ENCODE measurements at regions not wholly inside any gene's neighbourhood (a gene's known extent, or its start where the extent isn't known, plus 50 kb on each side); places are given as distances from the start of the nearest gene placed in this dataset.

- TF ChIP-seq POLR2A (IDR thresholded peaks at IDR 0.05; ENCODE audit: low read depth, low read length), result no peak
- no peak for TF ChIP-seq POLR2AphosphoS5 (IDR thresholded peaks at IDR 0.05; ENCODE audit: low read depth, low read length)
- no peak for TF ChIP-seq TAF1 (IDR thresholded peaks at IDR 0.05; ENCODE audit: borderline replicate concordance, low read depth, low read length)
- FAIRE-seq (no peak), DNase-seq (ENCODE audit: insufficient read length) (no peak)
Observed at GRCh38 chr4:124177647-124178425, 534.7 kb downstream of the ANKRD50 start.

GRCh38 chr4:124178449-124179021 lies 534.0 kb downstream of the ANKRD50 start:
- no peak for FAIRE-seq
- TF ChIP-seq POLR2A (IDR thresholded peaks at IDR 0.05; ENCODE audit: low read depth, low read length) (no peak), TAF1 (IDR thresholded peaks at IDR 0.05; ENCODE audit: borderline replicate concordance, low read depth, low read length) (no peak), POLR2AphosphoS5 (IDR thresholded peaks at IDR 0.05; ENCODE audit: low read depth, low read length) (no peak)
- no peak for DNase-seq (ENCODE audit: insufficient read length)

GRCh38 chr4:124179506-124180186 lies 532.9 kb downstream of the ANKRD50 start:
- DNase-seq (ENCODE audit: insufficient read length) (no peak), FAIRE-seq (no peak)
- TF ChIP-seq TAF1 (IDR thresholded peaks at IDR 0.05; ENCODE audit: borderline replicate concordance, low read depth, low read length) (no peak), POLR2A (IDR thresholded peaks at IDR 0.05; ENCODE audit: low read depth, low read length) (no peak), POLR2AphosphoS5 (IDR thresholded peaks at IDR 0.05; ENCODE audit: low read depth, low read length) (no peak)

GRCh38 chr4:124181039-124181438 lies 531.5 kb downstream of the ANKRD50 start:
- no peak for DNase-seq (ENCODE audit: insufficient read length)
- no peak for TF ChIP-seq POLR2A (IDR thresholded peaks at IDR 0.05; ENCODE audit: low read depth, low read length)
- no peak for TF ChIP-seq TAF1 (IDR thresholded peaks at IDR 0.05; ENCODE audit: borderline replicate concordance, low read depth, low read length)
- FAIRE-seq, result no peak

- TF ChIP-seq POLR2AphosphoS5 (IDR thresholded peaks at IDR 0.05; ENCODE audit: low read depth, low read length) (no peak), TAF1 (IDR thresholded peaks at IDR 0.05; ENCODE audit: borderline replicate concordance, low read depth, low read length) (no peak), POLR2A (IDR thresholded peaks at IDR 0.05; ENCODE audit: low read depth, low read length) (no peak)
- DNase-seq (ENCODE audit: insufficient read length), result no peak
- no peak for FAIRE-seq
Observed at GRCh38 chr4:124183231-124183630, 529.3 kb downstream of the ANKRD50 start.

GRCh38 chr4:124183926-124184325 lies 528.6 kb downstream of the ANKRD50 start:
- no peak for FAIRE-seq
- TF ChIP-seq POLR2AphosphoS5 (IDR thresholded peaks at IDR 0.05; ENCODE audit: low read depth, low read length), result no peak
- TF ChIP-seq TAF1 (IDR thresholded peaks at IDR 0.05; ENCODE audit: borderline replicate concordance, low read depth, low read length), result no peak
- TF ChIP-seq POLR2A (IDR thresholded peaks at IDR 0.05; ENCODE audit: low read depth, low read length), result no peak
- no peak for DNase-seq (ENCODE audit: insufficient read length)

- no peak for FAIRE-seq
- TF ChIP-seq POLR2AphosphoS5 (IDR thresholded peaks at IDR 0.05; ENCODE audit: low read depth, low read length), result no peak
- no peak for TF ChIP-seq TAF1 (IDR thresholded peaks at IDR 0.05; ENCODE audit: borderline replicate concordance, low read depth, low read length)
- TF ChIP-seq POLR2A (IDR thresholded peaks at IDR 0.05; ENCODE audit: low read depth, low read length), result no peak
- no peak for DNase-seq (ENCODE audit: insufficient read length)
Observed at GRCh38 chr4:124184792-124185191, 527.7 kb downstream of the ANKRD50 start.

GRCh38 chr4:124188595-124188994 lies 523.9 kb downstream of the ANKRD50 start:
- DNase-seq (ENCODE audit: insufficient read length) (no peak), FAIRE-seq (no peak)
- no peak for TF ChIP-seq TAF1 (IDR thresholded peaks at IDR 0.05; ENCODE audit: borderline replicate concordance, low read depth, low read length)
- TF ChIP-seq POLR2AphosphoS5 (IDR thresholded peaks at IDR 0.05; ENCODE audit: low read depth, low read length), result no peak
- TF ChIP-seq POLR2A (IDR thresholded peaks at IDR 0.05; ENCODE audit: low read depth, low read length), result no peak

GRCh38 chr4:124189545-124189944 lies 523.0 kb downstream of the ANKRD50 start:
- FAIRE-seq, result no peak
- TF ChIP-seq POLR2A (IDR thresholded peaks at IDR 0.05; ENCODE audit: low read depth, low read length) (no peak), POLR2AphosphoS5 (IDR thresholded peaks at IDR 0.05; ENCODE audit: low read depth, low read length) (no peak), TAF1 (IDR thresholded peaks at IDR 0.05; ENCODE audit: borderline replicate concordance, low read depth, low read length) (no peak)
- DNase-seq (ENCODE audit: insufficient read length), result no peak

- FAIRE-seq (no peak), DNase-seq (ENCODE audit: insufficient read length) (no peak)
- no peak for TF ChIP-seq POLR2AphosphoS5 (IDR thresholded peaks at IDR 0.05; ENCODE audit: low read depth, low read length)
- no peak for TF ChIP-seq POLR2A (IDR thresholded peaks at IDR 0.05; ENCODE audit: low read depth, low read length)
- TF ChIP-seq TAF1 (IDR thresholded peaks at IDR 0.05; ENCODE audit: borderline replicate concordance, low read depth, low read length), result no peak
Observed at GRCh38 chr4:124191329-124191728, 521.2 kb downstream of the ANKRD50 start.

- DNase-seq (ENCODE audit: insufficient read length) (no peak), FAIRE-seq (no peak)
- TF ChIP-seq POLR2A (IDR thresholded peaks at IDR 0.05; ENCODE audit: low read depth, low read length), result no peak
- TF ChIP-seq TAF1 (IDR thresholded peaks at IDR 0.05; ENCODE audit: borderline replicate concordance, low read depth, low read length), result no peak
- no peak for TF ChIP-seq POLR2AphosphoS5 (IDR thresholded peaks at IDR 0.05; ENCODE audit: low read depth, low read length)
Observed at GRCh38 chr4:124192544-124192943, 520.0 kb downstream of the ANKRD50 start.

All from GM12892 (cell line).